NCI-H82 treated with DMSO at 0.1 percent for 48 hours (cell line): ENCODE measurements at regions not wholly inside any gene's neighbourhood (a gene's known extent, or its start where the extent isn't known, plus 50 kb on each side); places are given as distances from the start of the nearest gene placed in this dataset.
"Not testable (repeated sequence)": the region's sequence is repeated elsewhere in the genome, so short reads cannot be mapped to it uniquely, and the experiment has no call there.

Source experiments
- DNase-seq: peaks from one replicate; lab custom pipeline; 2025; ENCODE audit not compliant: unreplicated experiment; lab: John Stamatoyannopoulos, UW

DNA sequence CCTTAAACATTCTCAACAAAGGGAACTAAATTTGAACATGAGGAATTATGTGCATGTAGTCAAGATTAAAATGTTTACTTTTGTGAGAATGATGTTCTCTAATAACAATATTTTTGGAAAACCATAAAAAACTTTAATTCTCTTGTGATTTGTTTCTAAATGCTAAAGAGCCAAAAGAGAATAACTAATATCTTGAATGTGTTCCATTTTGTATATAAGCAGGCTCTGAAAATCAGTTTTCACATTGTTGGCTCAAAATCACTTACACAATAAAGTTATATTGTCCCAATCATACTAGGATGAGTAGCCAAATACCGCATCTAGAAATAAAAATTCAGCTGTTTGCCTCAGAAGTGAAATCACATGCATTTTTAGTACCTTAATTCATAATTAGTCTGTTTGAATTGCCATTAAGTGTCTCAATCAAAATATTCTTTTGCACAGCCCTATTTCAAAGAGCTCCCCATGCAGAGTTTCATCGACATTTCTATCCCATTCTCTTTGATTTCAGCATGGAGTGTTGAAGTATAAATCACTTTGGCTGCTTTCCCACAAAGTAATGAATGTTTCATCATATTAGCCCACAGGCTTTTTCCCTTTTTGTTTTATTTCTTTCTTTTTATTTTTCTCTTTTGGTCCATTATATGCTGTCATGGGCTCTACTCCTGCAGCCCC lies 420.3 kb upstream of the POM121L12 start:
- DNase-seq: no peak

DNA sequence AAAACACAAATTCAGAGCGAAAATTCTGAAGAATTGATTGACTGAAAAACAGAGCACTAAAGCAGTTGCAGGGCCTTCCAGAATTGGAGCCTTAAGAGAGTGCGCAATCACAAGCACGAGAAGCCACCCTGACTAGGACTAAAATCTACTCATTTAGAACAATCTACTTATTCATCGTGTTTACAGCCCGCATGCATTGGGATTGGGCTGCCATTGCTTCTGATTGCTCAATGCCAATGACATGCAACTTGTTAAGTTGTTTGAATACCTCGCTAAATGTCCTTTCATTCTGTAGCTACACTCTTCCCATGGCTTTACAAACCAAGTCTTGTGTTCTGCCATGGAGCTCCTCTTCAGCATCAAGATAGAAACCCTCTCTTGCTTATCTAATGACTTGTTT lies 425.9 kb upstream of the POM121L12 start:
- DNase-seq: no peak

DNA sequence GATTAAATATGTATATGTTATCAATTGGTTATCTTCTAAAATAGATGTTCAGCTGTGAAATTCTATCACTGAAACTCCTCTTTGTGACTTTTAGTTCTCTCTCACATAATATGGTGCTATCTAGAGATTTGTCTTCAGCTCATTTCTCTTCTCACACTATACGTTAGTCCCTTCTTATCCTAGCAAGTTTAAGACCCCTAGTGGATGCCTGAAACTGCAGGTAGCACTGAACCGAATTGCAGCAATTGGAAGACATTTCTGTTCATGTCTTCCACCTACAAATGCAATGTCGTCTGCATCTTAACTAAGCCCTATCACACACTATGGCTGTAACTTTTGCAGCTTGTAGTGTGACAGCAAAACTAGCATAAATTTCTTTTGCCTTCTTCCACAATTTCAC lies 442.7 kb upstream of the POM121L12 start:
- no peak for DNase-seq

DNA sequence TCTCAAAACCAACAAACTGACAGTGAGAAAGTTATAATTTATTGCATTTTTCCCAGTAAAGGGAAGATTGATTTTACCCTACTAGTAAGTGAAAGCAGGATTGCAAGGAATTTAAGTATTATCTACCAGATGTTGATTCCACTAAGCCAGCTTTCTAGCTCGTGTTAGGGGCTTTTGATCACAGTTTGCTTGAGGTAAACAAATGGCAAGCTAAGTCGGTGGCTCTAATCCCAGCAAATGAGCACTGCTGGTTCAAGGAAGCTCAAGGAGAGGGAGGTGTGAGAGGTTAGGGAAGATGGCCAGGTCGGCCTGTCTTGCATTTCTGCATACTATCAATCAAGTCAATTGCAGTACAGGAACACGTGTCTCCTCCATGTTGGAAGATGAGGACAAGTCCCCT lies 448.7 kb upstream of the POM121L12 start:
- peak; percentile 97 for DNase-seq

DNA sequence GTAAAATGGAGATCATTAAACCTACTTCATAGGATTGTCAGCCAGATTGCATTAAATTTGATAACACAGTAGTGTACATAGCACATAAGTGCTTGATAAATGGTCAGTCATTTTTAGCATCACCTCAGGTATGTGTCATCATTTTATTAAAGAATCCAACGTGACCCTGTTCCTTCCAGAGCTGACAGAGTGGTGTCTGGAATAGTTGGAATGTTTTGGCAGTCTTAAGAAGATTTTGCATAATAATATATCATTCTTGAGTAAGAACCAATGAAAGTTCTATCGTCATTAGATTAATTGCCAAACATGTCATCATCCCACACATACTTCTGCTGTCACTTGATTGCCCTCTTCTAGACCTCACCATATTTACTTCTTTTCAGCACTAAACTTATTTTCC lies 451.4 kb upstream of the POM121L12 start:
- DNase-seq: no peak

DNA sequence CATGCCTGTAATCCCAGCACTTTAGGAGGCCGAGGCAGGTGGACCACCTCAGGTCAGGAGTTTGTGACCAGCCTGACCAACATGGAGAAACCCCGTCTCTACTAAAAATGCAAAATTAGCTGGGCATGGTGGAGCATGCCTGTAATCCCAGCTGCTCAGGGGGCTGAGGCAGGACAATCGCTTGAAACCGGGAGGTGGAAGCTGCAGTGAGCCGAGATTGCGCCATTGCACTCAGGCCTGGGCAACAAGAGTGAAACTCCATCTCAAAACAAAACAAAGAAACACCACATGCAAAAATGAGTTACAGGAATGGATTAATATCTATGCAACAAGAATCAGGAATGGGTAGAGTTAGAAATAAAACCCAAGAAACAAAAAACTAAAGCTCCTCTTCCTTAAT lies 462.3 kb upstream of the POM121L12 start:
- not testable (repeated sequence) for DNase-seq

DNA sequence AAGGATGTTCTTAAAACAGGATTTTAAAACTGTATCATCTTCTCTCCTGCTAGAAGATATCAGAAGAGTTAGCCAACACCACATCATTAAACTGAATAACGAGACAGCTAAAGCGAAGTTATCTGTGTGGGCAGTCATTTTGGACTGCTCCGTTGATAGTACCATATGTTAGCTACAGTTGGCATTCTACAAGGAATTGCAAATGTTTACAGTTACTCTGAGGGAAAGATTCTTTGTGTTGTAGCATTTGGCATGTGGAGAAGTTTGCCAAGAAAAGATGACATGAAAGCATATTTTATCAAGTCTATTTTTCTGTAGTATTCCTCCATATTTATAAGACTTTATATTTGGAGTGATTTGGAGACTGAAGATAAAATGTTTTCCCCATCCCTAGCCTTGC lies 464.4 kb upstream of the POM121L12 start:
- DNase-seq: no peak

DNA sequence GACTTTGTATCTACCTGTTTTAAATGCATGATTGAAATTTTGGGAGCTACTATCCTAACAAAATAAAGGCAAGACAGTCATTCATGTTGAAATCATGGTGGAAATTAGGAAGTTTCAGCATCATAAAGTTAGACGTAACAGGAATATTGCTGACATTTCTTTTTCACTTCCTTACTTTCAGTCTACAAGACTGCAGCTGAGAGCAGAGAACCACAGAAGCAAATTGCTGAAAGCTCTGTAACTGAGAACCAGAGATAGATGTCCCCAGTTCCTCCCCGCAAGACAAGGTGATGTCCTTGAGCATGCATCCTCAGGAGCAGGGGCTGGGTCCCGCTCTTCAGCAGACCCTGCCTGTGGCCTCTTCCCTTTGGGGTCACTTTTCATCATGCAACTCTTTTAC lies 466.3 kb upstream of the POM121L12 start:
- no peak for DNase-seq

DNA sequence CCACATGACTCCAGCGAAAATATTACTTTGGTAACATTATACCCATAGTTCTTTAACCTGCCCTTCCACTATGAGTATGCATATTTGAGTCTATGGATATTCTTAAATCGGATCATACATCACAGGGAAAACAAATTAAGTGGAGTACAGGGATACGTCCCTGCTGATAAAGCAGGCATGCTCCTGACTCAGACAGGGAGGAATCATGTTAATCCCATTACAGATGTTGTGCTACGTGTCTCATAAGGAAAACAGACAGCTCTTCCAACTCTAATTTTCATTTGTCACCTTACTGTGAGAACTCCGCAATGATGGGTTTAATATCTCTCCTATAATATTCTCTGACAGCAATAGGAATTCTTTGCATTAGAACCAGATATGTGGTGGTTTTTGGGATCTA lies 469.5 kb upstream of the POM121L12 start:
- peak; percentile 88 for DNase-seq

DNA sequence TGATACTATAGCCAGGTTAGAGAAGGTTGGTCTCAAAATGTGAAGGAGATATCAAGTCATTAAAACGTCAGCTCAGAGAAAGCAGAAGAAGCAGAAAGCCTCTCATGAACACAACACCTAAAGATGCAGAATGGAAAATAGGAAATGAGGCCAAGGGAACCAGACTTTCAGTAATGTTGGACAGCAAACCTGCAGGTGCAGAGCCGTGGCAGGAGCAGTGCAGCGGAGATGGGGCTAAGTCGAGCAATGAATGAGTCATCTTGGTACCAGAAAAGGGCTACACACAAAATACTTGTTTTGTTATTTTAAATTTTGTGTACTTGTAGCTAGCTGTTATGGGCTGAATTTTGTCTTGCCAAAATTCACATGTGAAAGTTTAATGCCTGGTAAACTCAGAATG lies 479.6 kb upstream of the POM121L12 start:
- DNase-seq: no peak

DNA sequence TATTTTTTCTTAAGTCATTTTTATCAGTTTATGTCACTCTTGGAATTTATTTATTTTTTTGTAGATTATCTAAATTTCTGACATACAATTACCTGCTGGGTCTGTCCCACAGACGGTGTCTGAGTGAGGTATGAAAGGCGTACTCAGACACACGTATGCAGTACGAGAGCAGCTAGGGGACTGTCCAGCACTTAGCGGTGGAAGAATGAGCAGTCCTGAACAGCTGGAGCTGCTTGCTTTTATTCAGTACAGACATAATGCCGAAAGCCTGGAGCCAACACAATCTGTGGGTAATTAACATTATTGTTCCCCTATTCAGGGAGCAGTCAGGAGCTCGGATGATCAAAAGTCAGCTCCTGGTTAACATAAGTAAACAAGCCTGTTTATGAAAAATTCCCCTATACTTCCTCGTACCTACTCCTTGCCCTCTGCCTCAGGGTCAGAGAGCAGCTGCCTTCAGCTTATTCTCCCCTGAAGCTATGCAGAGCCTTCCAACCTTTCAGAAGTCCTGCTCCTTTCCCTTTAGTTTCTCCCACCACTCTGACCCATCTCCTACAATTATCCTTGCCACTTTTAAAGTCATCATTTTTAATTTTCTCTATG lies 488.0 kb upstream of the POM121L12 start:
- DNase-seq: no peak

DNA sequence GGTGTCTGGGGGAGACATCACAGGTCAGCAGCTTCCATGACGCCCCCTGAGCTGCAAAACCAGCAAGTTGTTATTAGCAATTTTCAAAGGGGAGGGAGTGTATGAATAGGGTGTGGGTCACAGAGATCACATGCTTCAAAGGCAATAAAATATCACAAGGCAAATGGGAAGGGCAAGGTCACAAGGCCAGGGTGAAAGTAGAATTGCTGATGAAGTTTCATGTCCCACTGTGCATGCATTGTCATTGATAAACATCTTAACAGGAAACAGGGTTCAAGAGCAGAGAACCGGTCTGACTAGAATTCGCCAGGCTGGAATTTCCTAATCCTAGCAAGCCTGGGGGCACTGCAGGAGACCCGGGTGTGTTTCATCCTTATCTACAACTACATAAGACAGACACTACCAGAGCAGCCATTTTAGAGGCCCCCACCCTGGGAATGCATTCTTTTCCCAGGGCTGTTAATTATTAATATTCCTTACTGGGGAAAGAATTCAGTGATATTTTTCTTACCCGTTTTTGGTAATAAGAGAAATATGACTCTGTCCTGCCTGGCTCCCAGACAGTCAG lies 494.2 kb upstream of the POM121L12 start:
- DNase-seq: not testable (repeated sequence)

DNA sequence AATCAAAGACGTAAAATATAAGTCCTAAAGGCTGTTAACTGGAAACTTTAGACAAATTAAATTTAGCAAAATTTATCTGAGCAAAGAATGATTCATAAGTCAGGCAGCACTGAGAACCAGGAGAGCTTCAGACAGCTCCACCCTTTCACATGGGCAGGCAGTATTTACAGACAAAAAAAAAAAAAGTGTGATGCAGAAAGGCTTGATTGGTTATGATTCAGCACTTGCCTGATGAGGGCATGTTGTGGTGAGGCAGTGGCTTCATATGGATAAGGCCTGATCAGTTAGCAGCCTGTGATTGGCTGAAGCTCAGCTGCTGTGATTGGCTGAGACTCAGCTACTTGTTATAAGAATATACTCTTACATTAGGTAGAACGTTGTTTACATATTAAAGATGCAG lies 495.4 kb upstream of the POM121L12 start:
- DNase-seq: no peak

DNA sequence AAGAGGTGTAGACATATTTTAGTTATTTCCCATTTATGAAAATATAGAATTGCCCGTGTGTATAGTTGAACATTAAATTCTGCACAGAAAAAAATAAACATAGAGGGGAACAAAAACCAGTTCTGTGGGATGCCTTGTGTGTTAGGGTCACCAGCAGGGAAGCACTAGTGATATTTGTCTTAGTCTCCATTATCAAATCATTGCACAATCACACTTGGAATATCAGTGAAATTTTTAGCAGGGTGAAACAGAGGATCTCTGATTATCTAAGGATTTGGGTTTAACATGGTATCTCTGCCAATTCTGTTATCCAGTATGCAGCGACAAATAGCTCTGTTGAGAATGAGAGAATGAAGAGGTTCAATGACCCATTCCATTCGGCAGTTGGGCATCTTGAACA lies 496.0 kb upstream of the POM121L12 start:
- DNase-seq: no peak

DNA sequence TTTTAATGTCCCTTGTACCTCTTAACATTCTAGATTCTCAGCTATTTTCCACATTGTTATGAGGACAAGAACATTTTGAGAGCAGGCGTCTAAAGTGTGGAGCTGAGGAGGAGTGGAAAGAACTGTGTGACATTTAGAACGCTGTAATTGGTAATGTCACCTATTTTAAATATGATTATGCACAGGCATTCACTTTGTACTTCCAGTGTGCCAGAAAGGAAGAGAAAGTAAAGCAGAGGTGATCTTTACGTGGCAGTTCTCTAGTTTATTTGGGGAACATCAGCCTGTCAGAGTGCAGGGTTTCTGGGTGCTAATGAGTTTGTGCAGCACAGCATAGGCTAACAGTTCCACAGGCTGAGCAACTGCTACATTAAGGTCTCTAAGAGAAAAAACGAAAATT lies 498.4 kb upstream of the POM121L12 start:
- DNase-seq: no peak

DNA sequence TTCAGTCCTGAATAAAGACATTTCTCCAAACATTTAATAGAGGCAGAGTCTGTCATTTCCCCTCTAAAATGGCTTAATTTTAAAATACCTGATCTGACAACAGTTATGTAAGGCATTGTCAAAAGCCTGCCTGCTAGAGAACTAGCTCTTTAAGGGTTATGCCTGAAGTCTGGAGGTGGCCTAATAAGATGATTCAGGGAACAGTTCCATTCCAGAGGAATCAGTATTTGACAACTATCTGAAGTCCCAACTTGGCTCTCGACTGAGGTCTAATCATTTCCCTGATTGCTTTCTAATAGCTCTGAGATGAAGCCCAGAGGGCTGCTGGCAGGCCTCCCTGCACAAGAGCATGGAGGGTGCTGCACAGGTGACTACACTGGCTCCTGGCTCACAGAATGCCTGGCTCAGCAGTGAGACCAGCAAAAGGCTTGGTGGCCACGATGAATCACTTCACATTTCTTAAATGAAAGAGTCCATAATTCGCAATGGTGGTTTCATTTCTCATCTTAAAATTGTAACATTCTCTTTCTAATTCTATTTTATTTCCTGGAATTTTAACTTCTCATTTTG lies 509.6 kb upstream of the POM121L12 start:
- DNase-seq: no peak

DNA sequence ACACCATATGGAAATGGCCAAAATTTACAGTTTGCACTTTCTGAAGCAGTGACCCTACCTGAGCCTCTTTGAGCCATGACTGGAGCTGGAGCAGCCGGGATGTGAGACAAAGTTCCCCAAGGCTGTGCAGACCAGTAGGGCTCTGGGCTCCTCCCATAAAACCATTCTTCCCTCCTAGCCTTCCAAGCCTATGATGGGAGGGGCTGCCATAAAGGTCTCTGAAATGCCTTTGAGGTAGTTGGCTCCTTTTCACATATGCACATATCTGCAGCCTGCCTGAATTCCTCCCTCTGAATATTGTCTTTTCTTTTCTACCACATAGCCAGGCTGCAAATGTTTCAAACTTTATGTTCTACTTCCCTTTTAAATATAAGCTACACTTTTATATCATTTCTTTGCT lies 516.6 kb upstream of the POM121L12 start:
- DNase-seq: no peak

DNA sequence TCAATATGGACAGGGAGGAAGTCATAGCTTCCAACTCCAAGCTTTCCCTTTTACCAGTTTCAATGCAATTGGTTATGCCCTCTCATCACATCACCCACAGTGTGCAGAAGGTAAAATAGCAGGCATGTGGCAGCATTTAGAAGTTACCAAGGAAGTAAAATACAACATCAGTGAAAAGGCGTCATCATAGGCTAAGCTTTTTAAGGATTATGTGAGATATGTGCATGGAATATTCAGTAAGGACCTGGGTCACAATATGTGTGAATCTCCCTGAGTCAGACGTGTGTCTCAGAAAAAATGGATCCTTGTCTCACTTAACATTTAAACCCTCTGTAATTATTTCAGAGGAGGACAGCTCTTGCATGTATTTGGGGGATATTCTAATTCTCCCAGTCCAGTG lies 522.8 kb upstream of the POM121L12 start:
- DNase-seq: no peak

DNA sequence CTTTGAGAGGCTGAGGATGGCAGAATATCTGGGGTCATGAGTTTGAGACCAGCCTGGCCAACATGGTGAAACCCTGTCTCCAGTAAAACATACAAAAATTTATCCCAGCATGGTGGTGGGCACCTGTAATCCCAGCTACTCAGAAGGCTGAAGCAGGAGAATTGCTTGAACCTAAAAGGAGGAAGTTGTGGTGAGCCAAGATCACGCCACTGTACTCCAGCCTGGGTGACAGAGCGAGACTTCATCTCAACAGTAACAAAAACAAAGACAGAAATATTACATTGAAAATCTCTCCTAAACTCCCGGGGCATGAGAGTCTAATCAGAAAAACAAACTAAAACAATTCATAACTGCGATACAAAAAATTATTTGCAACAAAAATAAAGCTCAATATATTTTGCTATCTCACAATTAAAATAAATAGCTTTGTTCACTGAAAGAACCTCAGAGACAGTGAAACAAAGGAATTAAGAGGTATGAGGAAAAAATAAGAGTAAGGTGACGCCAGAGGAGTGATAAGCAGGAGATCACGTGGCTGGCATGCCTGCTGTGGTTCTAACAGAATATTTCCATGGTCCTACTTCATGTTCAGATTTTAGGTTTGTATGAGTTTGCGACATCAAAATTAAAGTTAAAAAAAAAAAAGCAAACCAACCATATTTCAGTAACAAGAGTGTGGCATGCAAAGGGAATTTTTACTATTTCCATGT lies 527.7 kb upstream of the POM121L12 start:
- no peak for DNase-seq

DNA sequence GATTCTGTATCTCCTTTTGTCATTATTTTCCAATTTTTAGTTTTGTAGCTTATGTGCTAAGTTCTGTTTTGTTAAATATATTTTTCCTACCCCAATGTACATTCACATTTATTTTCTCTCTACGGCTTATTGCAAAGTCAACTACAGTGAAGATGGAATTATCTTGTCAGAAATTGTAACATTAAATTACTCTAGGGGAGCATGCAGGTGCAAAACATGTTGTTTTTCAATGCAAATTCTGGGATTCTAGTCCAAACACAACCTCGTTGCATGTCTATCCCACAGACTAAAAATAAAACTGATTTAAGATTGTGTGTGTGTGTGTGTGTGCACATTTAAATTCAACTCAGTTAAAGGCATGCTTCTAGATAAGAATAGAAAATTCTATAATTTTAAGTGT lies 529.1 kb upstream of the POM121L12 start:
- DNase-seq: no peak

DNA sequence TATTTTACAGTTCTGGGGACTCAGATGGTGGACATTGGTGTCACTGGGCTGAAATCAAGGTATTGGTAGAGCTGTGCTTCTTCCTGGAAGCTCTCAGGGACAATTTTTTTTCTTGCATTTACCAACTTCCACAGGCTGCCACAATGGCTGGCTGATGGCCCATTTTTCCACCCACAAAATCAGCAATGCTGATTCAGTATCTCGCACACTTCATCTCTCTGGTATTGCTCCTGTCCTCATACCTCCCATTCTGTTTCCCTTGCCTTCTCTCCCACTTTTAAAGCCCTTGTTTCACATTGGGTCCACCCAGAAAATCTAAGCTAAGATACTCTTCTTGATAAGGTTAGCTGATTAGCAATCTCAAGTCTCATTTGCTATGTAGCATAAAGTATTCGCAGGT lies 530.9 kb upstream of the POM121L12 start:
- DNase-seq: no peak

DNA sequence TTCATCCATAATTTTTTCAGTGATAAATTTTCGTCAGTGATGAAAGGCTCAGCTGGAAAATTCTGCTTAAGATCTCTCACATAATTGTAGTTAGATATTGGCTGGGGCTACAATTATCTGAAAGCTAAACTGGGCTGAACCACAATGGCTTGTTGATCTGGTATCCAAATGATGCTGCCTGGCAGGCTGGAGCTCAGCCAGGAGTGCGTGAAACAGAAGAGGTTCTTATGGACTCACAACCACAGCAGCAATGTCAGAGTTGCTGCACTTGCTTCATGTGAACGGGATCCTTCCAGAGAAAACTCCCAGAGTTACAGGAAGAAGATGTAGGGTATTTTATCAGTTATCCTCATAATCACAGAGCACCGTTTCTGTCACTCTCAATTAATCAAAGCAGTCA lies 533.2 kb upstream of the POM121L12 start:
- DNase-seq: no peak
